ENCODE measurements at regions not wholly inside any gene's neighbourhood (a gene's known extent, or its start where the extent isn't known, plus 50 kb on each side); places are given as distances from the start of the nearest gene placed in this dataset.
"Not testable (repeated sequence)": the region's sequence is repeated elsewhere in the genome, so short reads cannot be mapped to it uniquely, and the experiment has no call there.

- Histone ChIP-seq H3K27me3 (ENCODE audit: control insufficient read depth, insufficient read depth, low read length) (no peaks in the 10 kb centered on the region), H3K9ac (ENCODE audit: low read length in 3 of 3) (no peak overlapping the region), H3K36me3 (ENCODE audit: control insufficient read depth in 2 of 3, insufficient read depth in 3 of 3, low read length in 3 of 3) (no peaks in the 10 kb centered on the region), H3K9me3 (ENCODE audit: control insufficient read depth in 2 of 3, insufficient read depth in 1 of 3, low read length in 3 of 3) (peaks cover 0 to 3% (median 0%) of the 10 kb centered on the region in 3 donors), H3K4me1 (ENCODE audit: control insufficient read depth in 2 of 3, insufficient read depth in 2 of 3, low read depth in 1 of 3, low read length in 3 of 3) (peaks cover 0 to 2% (median 2%) of the 10 kb centered on the region in 3 donors), H3K4me3 (ENCODE audit: low read length in 3 of 3) (no peak overlapping the region), H3K27ac (ENCODE audit: low read depth in 2 of 2, low read length in 2 of 2) (no peak overlapping the region)
- no peak for DNase-seq
- no peak for TF ChIP-seq CTCF (IDR thresholded peaks at IDR 0.05; ENCODE audit: borderline replicate concordance, extremely low read depth, insufficient read depth)
- no peak for FAIRE-seq
- intact Hi-C loops (cut with DNase I) = no loop called here
Measured at GRCh38 chr11:116342148-116342547, 430.6 kb downstream of the BUD13 start.

- peaks cover 0 to 2% (median 0%) of the 10 kb centered on the region in 3 donors for H3K4me1 ChIP-seq (ENCODE audit: control insufficient read depth in 2 of 3, insufficient read depth in 2 of 3, low read depth in 1 of 3, low read length in 3 of 3)
Measured at GRCh38 chr11:116339306-116340098, 433.3 kb downstream of the BUD13 start.

GRCh38 chr11:116338500-116338899, 434.3 kb downstream of the BUD13 start:
- H3K27ac ChIP-seq (ENCODE audit: low read depth in 2 of 2, low read length in 2 of 2); intact Hi-C loops (cut with DNase I); H3K4me1 ChIP-seq (ENCODE audit: control insufficient read depth in 2 of 3, insufficient read depth in 2 of 3, low read depth in 1 of 3, low read length in 3 of 3); H3K9me3 ChIP-seq (ENCODE audit: control insufficient read depth in 2 of 3, insufficient read depth in 1 of 3, low read length in 3 of 3); H3K27me3 ChIP-seq (ENCODE audit: control insufficient read depth, insufficient read depth, low read length); DNase-seq; H3K4me3 ChIP-seq (ENCODE audit: low read length in 3 of 3); FAIRE-seq; H3K9ac ChIP-seq (ENCODE audit: low read length in 3 of 3); H3K36me3 ChIP-seq (ENCODE audit: control insufficient read depth in 2 of 3, insufficient read depth in 3 of 3, low read length in 3 of 3): not testable (repeated sequence)

More at GRCh38 chr11:116339306-116340098, 433.3 kb downstream of the BUD13 start:
- intact Hi-C loops (cut with DNase I) = no loop called here
- FAIRE-seq (no peak), DNase-seq (no peak)
- no peak overlapping the region for H3K27ac ChIP-seq (ENCODE audit: low read depth in 2 of 2, low read length in 2 of 2)
- no peaks in the 10 kb centered on the region for H3K36me3 ChIP-seq (ENCODE audit: control insufficient read depth in 2 of 3, insufficient read depth in 3 of 3, low read length in 3 of 3)
- no peaks in the 10 kb centered on the region for H3K27me3 ChIP-seq (ENCODE audit: control insufficient read depth, insufficient read depth, low read length)
- no peak overlapping the region for H3K9ac ChIP-seq (ENCODE audit: low read length in 3 of 3)
- no peak overlapping the region for H3K4me3 ChIP-seq (ENCODE audit: low read length in 3 of 3)
- TF ChIP-seq CTCF (IDR thresholded peaks at IDR 0.05; ENCODE audit: borderline replicate concordance, extremely low read depth, insufficient read depth) = no peak
- peaks cover 0 to 9% (median 0%) of the 10 kb centered on the region in 3 donors for H3K9me3 ChIP-seq (ENCODE audit: control insufficient read depth in 2 of 3, insufficient read depth in 1 of 3, low read length in 3 of 3)

GRCh38 chr11:116336540-116336939, 436.2 kb downstream of the BUD13 start:
- DNase-seq = no peak
- intact Hi-C loops (cut with DNase I) = no loop called here
- H3K9me3 ChIP-seq (ENCODE audit: control insufficient read depth in 2 of 3, insufficient read depth in 1 of 3, low read length in 3 of 3) = peaks cover 0 to 9% (median 0%) of the 10 kb centered on the region in 3 donors
- H3K27me3 ChIP-seq (ENCODE audit: control insufficient read depth, insufficient read depth, low read length) = no peaks in the 10 kb centered on the region
- no peak overlapping the region for H3K9ac ChIP-seq (ENCODE audit: low read length in 3 of 3)
- no peaks in the 10 kb centered on the region for H3K4me1 ChIP-seq (ENCODE audit: control insufficient read depth in 2 of 3, insufficient read depth in 2 of 3, low read depth in 1 of 3, low read length in 3 of 3)
- H3K27ac ChIP-seq (ENCODE audit: low read depth in 2 of 2, low read length in 2 of 2) = no peak overlapping the region
- H3K36me3 ChIP-seq (ENCODE audit: control insufficient read depth in 2 of 3, insufficient read depth in 3 of 3, low read length in 3 of 3) = no peaks in the 10 kb centered on the region
- no peak for TF ChIP-seq CTCF (IDR thresholded peaks at IDR 0.05; ENCODE audit: borderline replicate concordance, extremely low read depth, insufficient read depth)
- no peak for FAIRE-seq
- H3K4me3 ChIP-seq (ENCODE audit: low read length in 3 of 3) = no peak overlapping the region
